PC-3 (cell line): ENCODE measurements at regions not wholly inside any gene's neighbourhood (a gene's known extent, or its start where the extent isn't known, plus 50 kb on each side); places are given as distances from the start of the nearest gene placed in this dataset.
"Not testable (repeated sequence)": the region's sequence is repeated elsewhere in the genome, so short reads cannot be mapped to it uniquely, and the experiment has no call there.

Experiments
- ATAC-seq: fragments of 200-7000 bp; cut with Tn5 transposase; 2 replicates; pipeline ENCODE4 v1.9.1; 2020; ENCODE audit warnings: mild to moderate bottlenecking, moderate library complexity
- BruUV-seq: library from RNA; stranded (reverse); fragments of 400-500 nt; replicated peaks from 2 replicates; lab custom pipeline; 2021; lab: Mats Ljungman, UMichigan
- CTCF ChIA-PET: fragments of 300-600 bp; sonication (Branson Sonifier 250); formaldehyde crosslinking; loops from one replicate; lab custom pipeline; 2022; ENCODE audit warnings: antibody characterized with exemption; lab: Charles Lee
- POLR2A ChIA-PET: fragments of 300-600 bp; sonication (Branson Sonifier 250); formaldehyde crosslinking; loops from one replicate; lab custom pipeline; 2022; ENCODE audit warnings: antibody characterized with exemption; ENCODE audit not compliant: unreplicated experiment; lab: Charles Lee
- DNase-seq: peaks from one replicate; pipeline ENCODE4 v3.0.0-alpha.2; 2015
- H2AFZ ChIP-seq: fragments of 300-600 bp; sonication (generic); 2 replicates; pipeline ENCODE4 v1.6.0; 2016; ENCODE audit warnings: antibody characterized with exemption, low read length
- H3F3A ChIP-seq: fragments of 300-600 bp; sonication (generic); one replicate; pipeline ENCODE4 v1.6.0; 2017; ENCODE audit warnings: antibody characterized with exemption, low read length, control low read depth, mild to moderate bottlenecking; ENCODE audit not compliant: unreplicated experiment
- H3K27ac ChIP-seq: fragments of 300-600 bp; sonication (generic); 2 replicates; pipeline ENCODE4 v1.5.1; 2016; ENCODE audit warnings: mild to moderate bottlenecking, low read length
- H3K27me3 ChIP-seq: fragments of 300-600 bp; sonication (generic); 2 replicates; pipeline ENCODE4 v1.6.1; 2016; ENCODE audit warnings: low read length, mixed read lengths
- H3K36me3 ChIP-seq: fragments of 300-600 bp; sonication (generic); 2 replicates; pipeline ENCODE4 v1.6.1; 2016; ENCODE audit warnings: low read depth, mixed run types, low read length, mixed read lengths
- H3K4me1 ChIP-seq: fragments of 300-600 bp; sonication (generic); 2 replicates; pipeline ENCODE4 v1.5.1; 2016; ENCODE audit warnings: low read length; ENCODE audit not compliant: insufficient read depth
- H3K4me2 ChIP-seq: fragments of 300-600 bp; sonication (generic); 2 replicates; pipeline ENCODE4 v1.6.0; 2016; ENCODE audit warnings: low read length
- H3K4me3 ChIP-seq: fragments of 300-600 bp; sonication (generic); 2 replicates; pipeline ENCODE4 v1.5.1; 2016; ENCODE audit warnings: mild to moderate bottlenecking, low read length, mixed read lengths
- H3K79me2 ChIP-seq: fragments of 300-600 bp; sonication (generic); 2 replicates; pipeline ENCODE4 v1.6.1; 2017; ENCODE audit warnings: low read length, mixed read lengths
- H3K9ac ChIP-seq: fragments of 300-600 bp; sonication (generic); 2 replicates; pipeline ENCODE4 v1.6.0; 2016; ENCODE audit warnings: mild to moderate bottlenecking, low read length
- H3K9me2 ChIP-seq: fragments of 300-600 bp; sonication (generic); replicated peaks from 2 replicates; pipeline ENCODE4 v1.6.1; 2016; ENCODE audit warnings: mixed run types, low read length, mixed read lengths
- H3K9me3 ChIP-seq: fragments of 300-600 bp; sonication (generic); 2 replicates; pipeline ENCODE4 v1.6.1; 2016; ENCODE audit warnings: low read length, mixed read lengths
- H4K20me1 ChIP-seq: fragments of 300-600 bp; sonication (generic); 2 replicates; pipeline ENCODE4 v1.6.1; 2016; ENCODE audit warnings: low read length, mixed read lengths
- CTCF ChIP-seq: fragments of 300-600 bp; sonication (generic); conservative IDR thresholded peaks from 2 replicates; pipeline ENCODE4 v1.5.1; 2017; ENCODE audit warnings: antibody characterized with exemption, low read depth, mild to moderate bottlenecking, low read length
- EZH2 ChIP-seq: fragments of 300-600 bp; sonication (generic); IDR thresholded peaks from one replicate; pipeline ENCODE4 v1.6.1; 2017; ENCODE audit warnings: antibody characterized with exemption, mild to moderate bottlenecking, low read length; ENCODE audit not compliant: unreplicated experiment
- EZH2phosphoT487 ChIP-seq: fragments of 300-600 bp; sonication (generic); IDR thresholded peaks from 2 replicates; pipeline ENCODE4 v1.6.1; 2018; ENCODE audit warnings: mild to moderate bottlenecking, antibody characterized with exemption, low read length, borderline replicate concordance
- intact Hi-C: fragments of 100-400 bp; cut with micrococcal nuclease; formaldehyde crosslinking; loops from 2 replicates; pipeline ENCODE4 v1.9.0; 2023

DNA sequence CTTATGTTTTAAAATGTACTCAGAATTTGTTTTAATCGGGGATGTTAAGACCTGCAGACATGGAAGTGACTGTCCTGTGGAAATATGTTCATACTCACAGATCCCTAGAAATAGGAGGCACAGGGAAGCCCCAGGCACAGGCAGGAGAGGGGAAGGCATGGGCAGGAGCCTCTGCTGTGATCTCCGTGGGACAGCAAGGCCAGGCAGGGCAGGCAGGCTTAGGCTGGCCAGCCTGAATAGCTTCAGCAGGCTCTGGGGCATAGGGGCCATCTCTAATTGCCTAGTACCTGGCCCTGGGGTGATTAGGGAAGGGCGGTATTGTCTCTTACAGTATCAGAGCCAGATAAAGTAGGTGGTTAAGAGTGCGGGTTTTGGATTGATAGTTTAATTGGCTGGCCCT lies 59.8 kb upstream of the PLEKHG4B start:
- 0 out of 2 replicates have a peak, but pooled peaks cover 4% of the 10 kb centered on the region for H3K9me3 ChIP-seq
- no peaks in the 10 kb centered on the region for H3K4me1 ChIP-seq
- H3K9ac ChIP-seq, result no peak overlapping the region
- no peak overlapping the region for H3K27ac ChIP-seq
- no peaks in the 10 kb centered on the region for H3F3A ChIP-seq
- no TSS peak for BruUV-seq
- POLR2A ChIA-PET, result no interaction called here
- no peaks in the 10 kb centered on the region for H3K9me2 ChIP-seq
- no peak overlapping the region for H3K4me2 ChIP-seq
- DNase-seq, result no peak
- H4K20me1 ChIP-seq, result no peaks in the 10 kb centered on the region
- TF ChIP-seq EZH2phosphoT487 (no peak), EZH2 (no peak), CTCF (no peak)
- H3K36me3 ChIP-seq, result no peaks in the 10 kb centered on the region
- H3K79me2 ChIP-seq, result no peaks in the 10 kb centered on the region
- intact Hi-C loops, result no loop called here
- H3K27me3 ChIP-seq, result peaks cover 21% of the 10 kb centered on the region
- H3K4me3 ChIP-seq, result no peak overlapping the region
- ATAC-seq, result no peak
- CTCF ChIA-PET, result no interaction called here
- H2AFZ ChIP-seq, result no peak overlapping the region

DNA sequence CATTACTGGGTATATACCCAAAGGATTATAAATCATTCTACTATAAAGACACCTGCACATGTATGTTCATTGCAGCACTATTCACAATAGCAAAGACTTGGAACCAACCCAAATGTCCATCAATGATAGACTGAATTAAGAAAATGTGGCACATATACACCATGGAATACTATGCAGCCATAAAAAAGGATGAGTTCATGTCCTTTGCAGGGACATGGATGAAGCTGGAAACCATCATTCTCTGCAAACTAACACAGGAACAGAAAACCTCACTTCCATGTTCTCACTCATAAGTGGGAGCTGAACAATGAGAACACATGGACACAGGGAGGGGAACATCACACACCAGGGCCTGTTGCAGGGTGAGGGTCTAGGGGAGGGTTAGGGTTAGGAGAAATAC lies 56.4 kb upstream of the PLEKHG4B start:
- CTCF ChIA-PET, H3K79me2 ChIP-seq, H3K9me2 ChIP-seq, H3K36me3 ChIP-seq, H3K9me3 ChIP-seq, ATAC-seq, H3K27ac ChIP-seq, H4K20me1 ChIP-seq, POLR2A ChIA-PET, H3K9ac ChIP-seq, DNase-seq, H3K4me2 ChIP-seq, H3K4me1 ChIP-seq, H3F3A ChIP-seq, BruUV-seq, intact Hi-C loops, H2AFZ ChIP-seq, H3K4me3 ChIP-seq: not testable (repeated sequence)
- peaks cover 27% of the 10 kb centered on the region for H3K27me3 ChIP-seq

DNA sequence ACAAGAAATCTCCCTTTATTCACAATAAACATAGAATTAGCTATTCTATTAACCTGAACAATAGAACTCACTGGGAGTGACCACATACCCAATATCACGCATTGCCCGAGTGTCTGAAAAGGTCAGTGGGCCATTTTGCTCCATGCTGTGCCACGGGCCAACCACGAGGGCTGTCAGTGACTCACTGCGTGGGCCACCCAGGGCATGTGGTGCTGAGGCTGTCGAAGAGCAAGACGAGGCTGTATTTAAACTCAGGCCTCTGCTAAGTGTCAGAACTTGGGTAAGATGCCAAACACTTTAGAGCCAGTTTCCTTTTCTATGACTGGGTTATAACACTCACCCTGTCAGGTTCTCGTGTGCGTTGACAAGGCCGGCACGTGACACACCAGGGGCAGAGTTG lies 54.8 kb upstream of the PLEKHG4B start:
- H3K9me3 ChIP-seq, DNase-seq, H3K4me3 ChIP-seq, POLR2A ChIA-PET, CTCF ChIA-PET, H4K20me1 ChIP-seq, H3K79me2 ChIP-seq, H3K9ac ChIP-seq, H3K4me2 ChIP-seq, ATAC-seq, H3K27ac ChIP-seq, H3K4me1 ChIP-seq, H3K9me2 ChIP-seq, H2AFZ ChIP-seq, H3F3A ChIP-seq, intact Hi-C loops, H3K36me3 ChIP-seq, BruUV-seq: not testable (repeated sequence)
- H3K27me3 ChIP-seq, result peaks cover 17% of the 10 kb centered on the region

DNA sequence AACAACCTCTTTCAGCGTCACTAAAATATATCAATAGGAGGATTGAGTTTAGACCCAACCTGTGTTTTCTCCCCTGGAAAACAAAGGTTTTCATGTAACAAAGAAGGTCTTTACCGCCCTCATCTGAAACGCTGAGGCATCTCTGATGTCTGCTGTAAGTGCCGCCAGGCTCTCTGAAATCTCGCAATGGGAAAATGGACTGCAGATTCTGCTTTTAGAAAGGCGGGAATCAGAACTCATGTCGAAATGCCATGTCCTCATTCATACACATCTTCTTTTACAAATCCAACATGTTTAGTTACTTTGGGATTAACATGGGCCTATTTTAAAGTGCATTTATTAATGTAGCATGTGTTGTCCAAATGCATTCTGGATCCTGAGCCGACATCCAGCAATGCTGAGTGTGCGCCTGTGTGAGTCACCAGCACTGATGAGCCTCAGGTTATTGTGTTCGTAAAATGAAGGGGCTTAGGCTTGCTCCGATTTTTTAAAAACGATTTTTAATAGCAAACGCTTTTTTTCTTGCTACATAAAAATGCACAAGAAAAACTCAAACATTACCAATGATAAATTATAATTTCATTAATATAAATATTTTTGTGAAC lies 51.9 kb upstream of the PLEKHG4B start:
- intact Hi-C loops, result no loop called here
- DNase-seq, result peak; percentile 48
- peak; percentile 84; the same call in 1 of the 2 replicates for ATAC-seq
- POLR2A ChIA-PET, result no interaction called here
- Histone ChIP-seq H3K27me3 (peaks cover 6% of the 10 kb centered on the region; the same call in 1 of the 2 replicates), H3K27ac (no peak overlapping the region), H3K4me2 (no peak overlapping the region; the same call in 1 of the 2 replicates), H3K4me3 (no peak overlapping the region), H4K20me1 (no peaks in the 10 kb centered on the region), H2AFZ (peak overlapping the region; percentile 33; the same call in 1 of the 2 replicates), H3F3A (no peaks in the 10 kb centered on the region), H3K4me1 (no peaks in the 10 kb centered on the region), H3K9me2 (no peaks in the 10 kb centered on the region), H3K36me3 (no peaks in the 10 kb centered on the region), H3K9ac (no peak overlapping the region), H3K9me3 (no peaks in the 10 kb centered on the region), H3K79me2 (no peaks in the 10 kb centered on the region)
- CTCF ChIA-PET, result no interaction called here
- no TSS peak for BruUV-seq
- TF ChIP-seq CTCF (no peak), EZH2 (no peak), EZH2phosphoT487 (no peak)
